GM12878 (cell line): ENCODE measurements at regions not wholly inside any gene's neighbourhood (a gene's known extent, or its start where the extent isn't known, plus 50 kb on each side); places are given as distances from the start of the nearest gene placed in this dataset.

Experiments used
- ATAC-seq: fragments of 200-7000 bp; cut with Tn5 transposase; 3 replicates; pipeline ENCODE4 v1.9.1; 2020; ENCODE audit warnings: mild to moderate bottlenecking, moderate library complexity
- BruUV-seq: library from RNA; stranded (reverse); fragments of 400-500 nt; replicated peaks from 2 replicates; lab custom pipeline; 2021; lab: Mats Ljungman, UMichigan
- CTCF ChIA-PET: fragments of 300-600 bp; sonication (Branson Sonifier 250); formaldehyde crosslinking; extraction: SDS; loops from one replicate; lab custom pipeline; 2021; ENCODE audit warnings: inconsistent platforms; lab: Yijun Ruan, JAX
- POLR2A ChIA-PET: fragments of 350-600 bp; formaldehyde crosslinking; extraction: SDS; loops from one replicate; lab custom pipeline; 2021; ENCODE audit warnings: inconsistent platforms; lab: Charles Lee
- RAD21 ChIA-PET: fragments of 300-600 bp; sonication (Branson Sonifier 250); formaldehyde crosslinking; loops from one replicate; lab custom pipeline; 2023; ENCODE audit warnings: antibody characterized with exemption; ENCODE audit not compliant: unreplicated experiment; lab: Charles Lee
- SMC1A ChIA-PET: fragments of 300-600 bp; sonication (Branson Sonifier 250); formaldehyde crosslinking; loops from one replicate; lab custom pipeline; 2023; ENCODE audit not compliant: unreplicated experiment, uncharacterized antibody; lab: Charles Lee
- DNase-seq: peaks from one replicate; pipeline ENCODE4 v3.0.0-alpha.2; 2011; ENCODE audit warnings: low read depth, low spot score
- FAIRE-seq: peaks from 3 replicates; lab custom pipeline; 2011; peaks lifted over from hg19 to GRCh38; lab: Jason Lieb, UNC
- H2AFZ ChIP-seq: 2 replicates; pipeline ENCODE4 v1.6.0; 2011; ENCODE audit warnings: low read depth, low read length, control low read depth; ENCODE audit not compliant: control insufficient read depth
- H3K27ac ChIP-seq: 2 replicates; pipeline ENCODE4 v1.5.1; 2011; ENCODE audit warnings: control low read depth; ENCODE audit not compliant: control insufficient read depth, insufficient read depth
- H3K27me3 ChIP-seq, 2 experiments: replicated peaks in 1 of 2; 2 replicates each; pipeline versions ENCODE4 v1.6.0 to v1.6.1; 2011; ENCODE audit warnings: low read length in 1 of 2; ENCODE audit not compliant: control insufficient read depth in 2 of 2, insufficient read depth in 2 of 2
- H3K36me3 ChIP-seq, 2 experiments: 2 replicates each; pipeline ENCODE4 v1.5.1; 2011; ENCODE audit warnings: low read length in 1 of 2; ENCODE audit not compliant: control insufficient read depth in 2 of 2, insufficient read depth in 2 of 2
- H3K4me1 ChIP-seq: 2 replicates; pipeline ENCODE4 v1.6.1; 2011; ENCODE audit warnings: mild to moderate bottlenecking, low read length, moderate library complexity, mixed read lengths; ENCODE audit not compliant: control insufficient read depth, insufficient read depth
- H3K4me2 ChIP-seq: 2 replicates; pipeline ENCODE4 v1.6.0; 2011; ENCODE audit warnings: control low read depth; ENCODE audit not compliant: control insufficient read depth, insufficient read depth
- H3K4me3 ChIP-seq: fragments of 200-600 bp; sonication (generic); 2 replicates; pipeline ENCODE4 v1.5.1; 2016
- H3K79me2 ChIP-seq: 2 replicates; pipeline ENCODE4 v1.6.0; 2011; ENCODE audit warnings: low read length; ENCODE audit not compliant: control insufficient read depth, insufficient read depth
- H3K9ac ChIP-seq: 2 replicates; pipeline ENCODE4 v1.8.0; 2011; ENCODE audit warnings: low read length, control low read depth, mixed read lengths; ENCODE audit not compliant: control insufficient read depth, insufficient read depth
- H3K9me3 ChIP-seq: replicated peaks from 3 replicates; pipeline ENCODE4 v1.5.1; 2011; ENCODE audit warnings: mild to moderate bottlenecking, low read length; ENCODE audit not compliant: control insufficient read depth, insufficient read depth
- H4K20me1 ChIP-seq: 2 replicates; pipeline ENCODE4 v1.6.0; 2011; ENCODE audit not compliant: control insufficient read depth, insufficient read depth
- IKZF2 ChIP-seq, 2 experiments: fragments of 450-650 bp; IDR thresholded peaks; 2 replicates each; pipeline ENCODE4 v1.6.1; 2017; ENCODE audit warnings: mild to moderate bottlenecking in 2 of 2, moderate library complexity in 2 of 2
- KDM1A ChIP-seq: fragments of 200-600 bp; sonication (generic); IDR thresholded peaks from 2 replicates; pipeline ENCODE4 v1.6.1; 2016; ENCODE audit warnings: borderline replicate concordance
- NBN ChIP-seq: fragments of 450-650 bp; IDR thresholded peaks from 2 replicates; pipeline ENCODE4 v1.6.1; 2016
- NR2F1 ChIP-seq: fragments of 450-650 bp; conservative IDR thresholded peaks from 2 replicates; pipeline ENCODE4 v1.6.1; 2017; ENCODE audit warnings: mild to moderate bottlenecking
- PML ChIP-seq: IDR thresholded peaks from 2 replicates; pipeline ENCODE4 v1.6.1; 2012; ENCODE audit warnings: low read length, inconsistent platforms
- POLR2A ChIP-seq: IDR thresholded peaks from 2 replicates; pipeline ENCODE4 v1.6.1; 2011; ENCODE audit warnings: low read depth, mild to moderate bottlenecking, low read length
- SUPT20H ChIP-seq: IDR thresholded peaks from 2 replicates; pipeline ENCODE4 v1.6.1; 2011; ENCODE audit warnings: low read depth, mild to moderate bottlenecking, low read length, moderate library complexity, borderline replicate concordance; ENCODE audit not compliant: control insufficient read depth
- ZNF274 ChIP-seq: IDR thresholded peaks from one replicate; pipeline ENCODE4 v1.8.0; 2011; ENCODE audit not compliant: insufficient read length, insufficient read depth
- ZNF592 ChIP-seq: fragments of 450-650 bp; IDR thresholded peaks from 2 replicates; pipeline ENCODE4 v1.6.1; 2017; ENCODE audit warnings: mild to moderate bottlenecking, moderate library complexity
- WGBS: methylation state at CpG from one replicate; pipeline ENCODE4 v1.1.6; 2016; ENCODE audit warnings: low lambda C conversion rate; ENCODE audit not compliant: insufficient replicate concordance, insufficient coverage; ENCODE audit errors: missing lambda C conversion rate; 5-methylcytosine and 5-hydroxymethylcytosine counted together
- in situ Hi-C: fragments of 300-500 bp; cut with MboI; formaldehyde crosslinking; loops from 9 replicates; pipeline ENCODE4 v1.14.3; 2018; ENCODE audit warnings: mixed read lengths
- intact Hi-C: fragments of 100-400 bp; cut with micrococcal nuclease; formaldehyde crosslinking; loops from one replicate; pipeline ENCODE4 v1.14.2; 2022; ENCODE audit not compliant: unreplicated experiment

- Histone ChIP-seq H3K36me3 (no peaks in the 10 kb centered on the region), H3K27me3 (no peaks in the 10 kb centered on the region), H4K20me1 (no peaks in the 10 kb centered on the region), H3K4me1 (no peaks in the 10 kb centered on the region), H3K4me2 (no peak overlapping the region), H3K9me3 (no peaks in the 10 kb centered on the region), H3K4me3 (no peak overlapping the region), H3K27ac (no peak overlapping the region), H3K79me2 (no peaks in the 10 kb centered on the region), H3K9ac (no peak overlapping the region), H2AFZ (no peak overlapping the region)
- no peak for DNase-seq
- ChIA-PET SMC1A (no interaction called here), CTCF (interaction anchor here (0.5 kb wide), 1 partner anchor 244 kb away, joined by 3 read pairs; no protein-coding TSS in a partner anchor), RAD21 (no interaction called here), POLR2A (no interaction called here)
- TF ChIP-seq KDM1A: no peak
- TF ChIP-seq SUPT20H: no peak
- TF ChIP-seq IKZF2 (IDR thresholded peaks at IDR 0.05): no peak
- TF ChIP-seq NR2F1: no peak
- TF ChIP-seq NBN: no peak
- TF ChIP-seq ZNF592: no peak
- no peak for TF ChIP-seq POLR2A
- no peak for TF ChIP-seq ZNF274
- TF ChIP-seq PML: no peak
- intact Hi-C loops: no loop called here
- BruUV-seq: no TSS peak
- FAIRE-seq: no peak
- 28% methylated on average over 3 of the region's 3 CpGs for WGBS
- no peak for ATAC-seq
- in situ Hi-C loops: no loop called here
Observed at GRCh38 chr12:84740602-84741001, 172.0 kb downstream of the SLC6A15 start.
